ENCODE measurements at regions not wholly inside any gene's neighbourhood (a gene's known extent, or its start where the extent isn't known, plus 50 kb on each side); places are given as distances from the start of the nearest gene placed in this dataset.
A peak's percentile ranks its signal among the peaks of the same experiment; 100 is the strongest.
"Not testable (repeated sequence)": the region's sequence is repeated elsewhere in the genome, so short reads cannot be mapped to it uniquely, and the experiment has no call there.

DNA sequence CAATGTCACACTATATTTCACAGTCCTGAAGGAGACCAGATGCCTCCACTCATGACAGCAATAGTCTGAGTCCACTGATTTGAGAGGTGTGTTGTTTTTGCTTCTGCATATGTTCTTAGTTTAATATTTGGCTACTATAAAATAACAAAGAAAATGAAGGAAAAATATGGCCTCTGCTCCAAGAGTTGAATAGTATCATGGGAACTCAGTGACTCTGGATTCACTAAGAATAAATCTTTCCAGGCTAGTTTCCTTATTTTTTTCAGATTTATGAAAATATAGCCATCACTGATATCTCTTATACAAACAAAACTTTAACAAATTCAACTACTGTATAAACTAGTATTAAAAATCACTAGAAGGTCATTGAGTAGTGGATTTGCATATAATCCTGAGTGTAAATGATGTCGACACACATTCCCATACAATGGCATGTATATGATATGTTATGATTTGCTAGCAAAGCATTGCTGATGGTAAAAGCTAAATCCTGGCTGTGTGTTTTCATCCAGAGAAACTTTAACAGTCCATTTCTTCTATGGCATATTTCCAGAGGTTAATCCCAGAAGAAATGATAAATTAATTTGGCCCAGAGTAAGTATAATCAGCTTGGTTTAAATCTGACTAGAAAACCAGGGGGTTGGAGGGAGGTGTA is 66.0 kb upstream of the VIPR2 start:
- no peak for FAIRE-seq
- no peak for DNase-seq (ENCODE audit: low spot score)

DNA sequence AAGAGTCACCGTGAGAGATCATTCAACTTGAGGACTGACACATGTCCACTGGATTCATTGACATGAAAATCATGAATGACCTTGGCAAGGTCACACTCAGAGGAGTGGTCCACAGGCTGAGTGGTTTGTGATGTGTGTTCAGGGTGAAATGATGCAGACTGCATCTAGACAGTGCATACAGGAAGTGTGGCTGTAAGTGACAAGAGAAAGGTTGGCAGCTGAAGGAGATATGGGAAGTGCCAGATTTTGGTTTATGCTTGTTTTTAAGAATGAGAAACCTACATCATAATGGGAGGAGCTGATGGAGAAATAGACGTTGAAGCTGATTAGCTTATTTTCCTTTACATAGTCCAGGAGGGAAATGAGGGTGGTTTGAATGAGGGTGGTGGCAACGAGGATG is 64.8 kb upstream of the VIPR2 start:
- FAIRE-seq: no peak
- no peak for DNase-seq (ENCODE audit: low spot score)

DNA sequence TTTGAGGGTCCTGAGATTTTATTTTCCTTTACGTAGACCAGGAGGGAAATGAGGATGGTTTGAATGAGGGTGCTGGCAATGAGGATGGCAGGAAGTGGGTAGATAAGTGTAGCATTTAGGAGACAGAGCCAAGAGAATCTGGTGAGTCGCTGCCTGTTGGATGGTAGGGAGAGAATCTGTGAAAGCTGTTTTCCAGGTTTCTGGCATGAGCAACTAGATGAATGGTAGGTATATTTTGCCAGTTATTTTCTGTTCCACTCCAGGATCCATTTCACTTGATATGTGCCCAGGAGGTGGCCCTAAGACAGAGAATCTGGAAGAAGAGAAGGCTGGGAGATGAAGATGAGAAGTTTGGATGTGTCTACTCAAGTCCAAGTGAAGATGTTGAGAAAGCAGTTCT is 63.3 kb upstream of the VIPR2 start:
- no peak for DNase-seq (ENCODE audit: low spot score)
- FAIRE-seq: no peak

GRCh38 chr7:159207393-159207792 is 62.7 kb upstream of the VIPR2 start:
- DNase-seq (ENCODE audit: low spot score) (no peak), FAIRE-seq (no peak)

GRCh38 chr7:159205833-159206232 is 61.2 kb upstream of the VIPR2 start:
- DNase-seq (ENCODE audit: low spot score) (no peak), FAIRE-seq (no peak)

DNA sequence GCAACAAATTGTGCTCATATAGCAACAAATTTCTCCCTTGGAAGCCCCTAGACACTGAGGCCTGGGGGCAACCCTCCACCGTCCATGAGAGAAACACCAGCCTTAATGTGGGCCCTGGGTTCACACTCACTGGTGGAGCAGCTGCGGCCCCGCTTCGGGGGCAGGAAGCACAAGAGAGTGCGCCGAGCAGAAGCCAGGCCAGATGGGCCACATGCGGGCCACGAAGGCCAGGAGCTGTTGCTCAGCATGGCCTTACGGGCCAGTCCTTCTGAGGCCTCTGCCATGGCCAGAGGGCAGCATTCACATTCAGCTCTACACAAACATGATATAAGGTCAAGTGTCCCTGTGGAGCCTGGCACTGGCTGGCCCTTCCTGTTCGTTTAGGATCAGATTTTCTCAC is 60.0 kb upstream of the VIPR2 start:
- DNase-seq (ENCODE audit: low spot score) (no peak), FAIRE-seq (no peak)

- DNase-seq (ENCODE audit: low spot score); FAIRE-seq: not testable (repeated sequence)
Observed at GRCh38 chr7:159203253-159203652, 58.6 kb upstream of the VIPR2 start.

GRCh38 chr7:159201722-159202330 is 57.2 kb upstream of the VIPR2 start:
- FAIRE-seq (no peak), DNase-seq (ENCODE audit: low spot score) (peak; percentile 21)

DNA sequence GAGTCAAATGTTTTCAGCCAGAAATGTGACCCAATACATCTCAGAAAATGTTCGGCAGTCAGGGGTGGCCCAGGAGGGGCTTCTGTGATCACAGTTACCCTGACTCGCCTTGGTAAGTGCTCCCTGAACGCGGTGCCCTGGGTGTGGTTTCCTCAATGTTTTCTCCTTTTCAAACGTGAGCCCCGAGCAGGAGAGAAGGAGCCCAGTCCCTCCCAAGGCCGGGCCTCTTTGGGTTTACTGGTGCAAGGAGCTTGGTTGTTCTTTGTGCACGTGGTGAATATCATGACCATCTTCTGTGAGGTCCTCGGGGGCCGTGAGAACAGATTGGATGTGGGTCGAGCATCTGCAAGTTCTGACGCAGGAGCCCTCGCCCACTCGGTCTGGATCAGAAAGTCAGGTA is 55.8 kb upstream of the VIPR2 start:
- DNase-seq (ENCODE audit: low spot score) (no peak), FAIRE-seq (no peak)

- no peak for FAIRE-seq
Observed at GRCh38 chr7:159198016-159198724, 53.5 kb upstream of the VIPR2 start.

DNA sequence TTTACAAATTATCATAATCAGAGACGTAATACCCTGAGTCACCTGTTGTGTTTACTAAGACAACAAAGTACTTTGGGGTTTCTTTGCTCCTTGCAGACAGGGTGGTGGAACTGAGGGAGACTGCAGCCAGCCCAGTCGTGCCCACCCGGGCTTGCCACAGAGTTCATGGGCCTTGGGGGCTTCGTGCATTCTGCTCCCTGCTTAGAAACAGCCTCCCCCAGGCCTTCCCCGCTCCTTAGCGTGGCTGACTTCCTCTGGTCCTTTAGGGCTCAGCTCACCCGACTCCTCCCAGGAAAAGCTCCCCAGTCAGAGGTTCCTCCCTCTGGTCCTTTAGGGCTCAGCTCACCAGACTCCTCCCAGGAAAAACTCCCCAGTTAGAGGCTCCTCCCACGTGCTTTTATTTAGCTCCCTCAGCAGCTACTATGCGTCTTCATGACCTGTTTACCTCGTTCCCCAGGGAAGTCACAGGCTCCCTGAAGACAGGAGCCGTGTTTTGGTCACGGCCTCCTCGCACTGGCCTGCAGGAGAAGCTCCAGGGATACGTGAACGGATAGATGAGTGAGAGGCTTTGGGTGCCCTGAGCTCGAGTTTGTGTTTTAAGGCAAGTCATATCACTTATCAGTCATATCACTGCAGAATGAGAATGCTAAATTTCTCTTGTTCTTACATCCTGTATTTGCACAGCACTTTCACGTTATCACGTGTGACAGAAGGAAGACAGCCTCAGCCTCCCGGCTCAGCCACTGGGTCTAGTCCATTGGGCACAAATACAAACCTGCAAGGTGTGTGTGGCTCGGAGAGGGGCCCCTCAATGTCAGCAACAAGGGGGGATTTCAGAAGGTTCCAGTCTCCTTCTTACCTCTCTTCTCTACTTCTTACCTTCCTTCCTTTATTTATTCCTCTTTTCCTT is 52.7 kb upstream of the VIPR2 start:
- DNase-seq (ENCODE audit: low spot score) (peak; percentile 16), FAIRE-seq (no peak)

More at GRCh38 chr7:159198016-159198724, 53.5 kb upstream of the VIPR2 start:
- no peak for DNase-seq (ENCODE audit: low spot score)

GRCh38 chr7:159196584-159196983 is 51.9 kb upstream of the VIPR2 start:
- FAIRE-seq: no peak
- no peak for DNase-seq (ENCODE audit: low spot score)

- FAIRE-seq: no peak
- DNase-seq (ENCODE audit: low spot score): no peak
Observed at GRCh38 chr7:159195946-159196345, 51.3 kb upstream of the VIPR2 start.

Data from urothelium cell line (cell line).